Liver (tissue), 3 donors: ENCODE measurements at regions not wholly inside any gene's neighbourhood (a gene's known extent, or its start where the extent isn't known, plus 50 kb on each side); places are given as distances from the start of the nearest gene placed in this dataset.

Source experiments
- EGR1 ChIP-seq, 2 donors: IDR thresholded peaks; 2 replicates each; pipeline ENCODE4 v1.6.1; 2016 to 2018; ENCODE audit warnings: antibody characterized with exemption in 2 of 2, low read depth in 2 of 2
- HNF4A ChIP-seq, 2 donors: conservative IDR thresholded peaks; 2 replicates each; pipeline ENCODE4 v1.6.1; 2016; ENCODE audit warnings: antibody characterized with exemption in 2 of 2, mild to moderate bottlenecking in 2 of 2
- JUND ChIP-seq, 2 donors: IDR thresholded peaks; 2 replicates each; pipeline ENCODE4 v1.6.1; 2016; ENCODE audit warnings: antibody characterized with exemption in 2 of 2
- NR2F2 ChIP-seq: IDR thresholded peaks from 2 replicates; pipeline ENCODE4 v1.6.1; 2016; ENCODE audit warnings: antibody characterized with exemption
- RAD21 ChIP-seq, 2 donors: IDR thresholded peaks; 2 replicates each; pipeline ENCODE4 v1.6.1; 2016; ENCODE audit warnings: antibody characterized with exemption in 2 of 2, mild to moderate bottlenecking in 2 of 2
- RXRA ChIP-seq, 2 donors: IDR thresholded peaks; 2 replicates each; pipeline ENCODE4 v1.6.1; 2017 to 2018; ENCODE audit warnings: antibody characterized with exemption in 2 of 2, mild to moderate bottlenecking in 1 of 2
- SP1 ChIP-seq: IDR thresholded peaks from 2 replicates; pipeline ENCODE4 v1.6.1; 2018; ENCODE audit warnings: antibody characterized with exemption, mild to moderate bottlenecking
- TAF1 ChIP-seq: conservative IDR thresholded peaks from 2 replicates; pipeline ENCODE4 v1.6.1; 2016; ENCODE audit warnings: antibody characterized with exemption, mild to moderate bottlenecking
- YY1 ChIP-seq: IDR thresholded peaks from 2 replicates; pipeline ENCODE4 v1.6.1; 2016; ENCODE audit warnings: antibody characterized with exemption, mild to moderate bottlenecking
- TF ChIP-seq, protein P1 (sequence below): fragments of 150-350 bp; IDR thresholded peaks from 2 replicates; pipeline ENCODE4 v1.5.1; 2017; ENCODE audit warnings: improper control_type of control experiment, low read depth, low read length; ENCODE audit not compliant: missing input control
- TF ChIP-seq, protein P2 (sequence below): IDR thresholded peaks from 2 replicates; pipeline ENCODE4 v1.6.1; 2016; ENCODE audit warnings: antibody characterized with exemption
- TF ChIP-seq, protein P3 (sequence below): IDR thresholded peaks from 2 replicates; pipeline ENCODE4 v1.6.1; 2016; ENCODE audit warnings: antibody characterized with exemption
- TF ChIP-seq, protein P4 (sequence below): IDR thresholded peaks from 2 replicates; pipeline ENCODE4 v1.6.1; 2016; ENCODE audit warnings: antibody characterized with exemption, mild to moderate bottlenecking
- donor health status: healthy.
- donor health status: healthy.

DNA sequence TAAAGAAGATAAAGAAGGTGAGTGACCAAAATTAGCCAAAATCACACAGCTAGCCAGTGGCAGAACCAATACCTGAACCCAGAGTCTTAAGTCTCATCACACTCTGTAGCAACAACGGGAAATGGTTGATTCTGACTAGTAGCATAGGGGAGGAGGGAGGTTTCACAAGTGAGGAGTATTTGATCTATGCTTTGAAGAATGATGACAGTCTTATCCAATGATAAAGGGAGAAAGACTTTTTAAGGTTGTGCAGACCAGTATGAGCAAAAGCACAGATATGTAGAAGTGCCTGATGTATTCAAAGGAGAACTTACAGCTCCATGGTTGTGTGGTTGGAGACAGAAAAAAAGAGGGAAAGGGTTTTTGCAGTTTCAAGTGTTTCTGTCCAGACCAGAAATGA is 50.7 kb upstream of the LINC00305 start:
- TF ChIP-seq, protein P1, sequence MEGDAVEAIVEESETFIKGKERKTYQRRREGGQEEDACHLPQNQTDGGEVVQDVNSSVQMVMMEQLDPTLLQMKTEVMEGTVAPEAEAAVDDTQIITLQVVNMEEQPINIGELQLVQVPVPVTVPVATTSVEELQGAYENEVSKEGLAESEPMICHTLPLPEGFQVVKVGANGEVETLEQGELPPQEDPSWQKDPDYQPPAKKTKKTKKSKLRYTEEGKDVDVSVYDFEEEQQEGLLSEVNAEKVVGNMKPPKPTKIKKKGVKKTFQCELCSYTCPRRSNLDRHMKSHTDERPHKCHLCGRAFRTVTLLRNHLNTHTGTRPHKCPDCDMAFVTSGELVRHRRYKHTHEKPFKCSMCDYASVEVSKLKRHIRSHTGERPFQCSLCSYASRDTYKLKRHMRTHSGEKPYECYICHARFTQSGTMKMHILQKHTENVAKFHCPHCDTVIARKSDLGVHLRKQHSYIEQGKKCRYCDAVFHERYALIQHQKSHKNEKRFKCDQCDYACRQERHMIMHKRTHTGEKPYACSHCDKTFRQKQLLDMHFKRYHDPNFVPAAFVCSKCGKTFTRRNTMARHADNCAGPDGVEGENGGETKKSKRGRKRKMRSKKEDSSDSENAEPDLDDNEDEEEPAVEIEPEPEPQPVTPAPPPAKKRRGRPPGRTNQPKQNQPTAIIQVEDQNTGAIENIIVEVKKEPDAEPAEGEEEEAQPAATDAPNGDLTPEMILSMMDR: no peak
- TF ChIP-seq YY1: no peak
- no peak for TF ChIP-seq RXRA (IDR thresholded peaks at IDR 0.05)
- no peak for TF ChIP-seq JUND (IDR thresholded peaks at IDR 0.05)
- TF ChIP-seq EGR1 (IDR thresholded peaks at IDR 0.05; ENCODE audit: low read depth in 2 of 2): no peak
- TF ChIP-seq, protein P2, sequence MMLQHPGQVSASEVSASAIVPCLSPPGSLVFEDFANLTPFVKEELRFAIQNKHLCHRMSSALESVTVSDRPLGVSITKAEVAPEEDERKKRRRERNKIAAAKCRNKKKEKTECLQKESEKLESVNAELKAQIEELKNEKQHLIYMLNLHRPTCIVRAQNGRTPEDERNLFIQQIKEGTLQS: no peak
- TF ChIP-seq, protein P3, sequence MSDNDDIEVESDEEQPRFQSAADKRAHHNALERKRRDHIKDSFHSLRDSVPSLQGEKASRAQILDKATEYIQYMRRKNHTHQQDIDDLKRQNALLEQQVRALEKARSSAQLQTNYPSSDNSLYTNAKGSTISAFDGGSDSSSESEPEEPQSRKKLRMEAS: no peak
- TF ChIP-seq, protein P4, sequence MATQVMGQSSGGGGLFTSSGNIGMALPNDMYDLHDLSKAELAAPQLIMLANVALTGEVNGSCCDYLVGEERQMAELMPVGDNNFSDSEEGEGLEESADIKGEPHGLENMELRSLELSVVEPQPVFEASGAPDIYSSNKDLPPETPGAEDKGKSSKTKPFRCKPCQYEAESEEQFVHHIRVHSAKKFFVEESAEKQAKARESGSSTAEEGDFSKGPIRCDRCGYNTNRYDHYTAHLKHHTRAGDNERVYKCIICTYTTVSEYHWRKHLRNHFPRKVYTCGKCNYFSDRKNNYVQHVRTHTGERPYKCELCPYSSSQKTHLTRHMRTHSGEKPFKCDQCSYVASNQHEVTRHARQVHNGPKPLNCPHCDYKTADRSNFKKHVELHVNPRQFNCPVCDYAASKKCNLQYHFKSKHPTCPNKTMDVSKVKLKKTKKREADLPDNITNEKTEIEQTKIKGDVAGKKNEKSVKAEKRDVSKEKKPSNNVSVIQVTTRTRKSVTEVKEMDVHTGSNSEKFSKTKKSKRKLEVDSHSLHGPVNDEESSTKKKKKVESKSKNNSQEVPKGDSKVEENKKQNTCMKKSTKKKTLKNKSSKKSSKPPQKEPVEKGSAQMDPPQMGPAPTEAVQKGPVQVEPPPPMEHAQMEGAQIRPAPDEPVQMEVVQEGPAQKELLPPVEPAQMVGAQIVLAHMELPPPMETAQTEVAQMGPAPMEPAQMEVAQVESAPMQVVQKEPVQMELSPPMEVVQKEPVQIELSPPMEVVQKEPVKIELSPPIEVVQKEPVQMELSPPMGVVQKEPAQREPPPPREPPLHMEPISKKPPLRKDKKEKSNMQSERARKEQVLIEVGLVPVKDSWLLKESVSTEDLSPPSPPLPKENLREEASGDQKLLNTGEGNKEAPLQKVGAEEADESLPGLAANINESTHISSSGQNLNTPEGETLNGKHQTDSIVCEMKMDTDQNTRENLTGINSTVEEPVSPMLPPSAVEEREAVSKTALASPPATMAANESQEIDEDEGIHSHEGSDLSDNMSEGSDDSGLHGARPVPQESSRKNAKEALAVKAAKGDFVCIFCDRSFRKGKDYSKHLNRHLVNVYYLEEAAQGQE: no peak
- no peak for TF ChIP-seq HNF4A (conservative IDR thresholded peaks at IDR 0.05)
- TF ChIP-seq SP1: no peak
- no peak for TF ChIP-seq NR2F2
- TF ChIP-seq RAD21 (IDR thresholded peaks at IDR 0.05): no peak
- TF ChIP-seq TAF1: no peak
